ENCODE measurements at regions not wholly inside any gene's neighbourhood (a gene's known extent, or its start where the extent isn't known, plus 50 kb on each side); places are given as distances from the start of the nearest gene placed in this dataset.

GRCh38 chr7:109964780-109965179 is 1126.1 kb upstream of the LRRN3 start:
- TF ChIP-seq, protein P1, sequence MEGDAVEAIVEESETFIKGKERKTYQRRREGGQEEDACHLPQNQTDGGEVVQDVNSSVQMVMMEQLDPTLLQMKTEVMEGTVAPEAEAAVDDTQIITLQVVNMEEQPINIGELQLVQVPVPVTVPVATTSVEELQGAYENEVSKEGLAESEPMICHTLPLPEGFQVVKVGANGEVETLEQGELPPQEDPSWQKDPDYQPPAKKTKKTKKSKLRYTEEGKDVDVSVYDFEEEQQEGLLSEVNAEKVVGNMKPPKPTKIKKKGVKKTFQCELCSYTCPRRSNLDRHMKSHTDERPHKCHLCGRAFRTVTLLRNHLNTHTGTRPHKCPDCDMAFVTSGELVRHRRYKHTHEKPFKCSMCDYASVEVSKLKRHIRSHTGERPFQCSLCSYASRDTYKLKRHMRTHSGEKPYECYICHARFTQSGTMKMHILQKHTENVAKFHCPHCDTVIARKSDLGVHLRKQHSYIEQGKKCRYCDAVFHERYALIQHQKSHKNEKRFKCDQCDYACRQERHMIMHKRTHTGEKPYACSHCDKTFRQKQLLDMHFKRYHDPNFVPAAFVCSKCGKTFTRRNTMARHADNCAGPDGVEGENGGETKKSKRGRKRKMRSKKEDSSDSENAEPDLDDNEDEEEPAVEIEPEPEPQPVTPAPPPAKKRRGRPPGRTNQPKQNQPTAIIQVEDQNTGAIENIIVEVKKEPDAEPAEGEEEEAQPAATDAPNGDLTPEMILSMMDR (IDR thresholded peaks at IDR 0.05 in 4 of 5, conservative IDR thresholded peaks at IDR 0.05 in 1 of 5): no peak
- TF ChIP-seq POLR2A (IDR thresholded peaks at IDR 0.05): no peak
